HEK293 (cell line): ENCODE measurements at regions not wholly inside any gene's neighbourhood (a gene's known extent, or its start where the extent isn't known, plus 50 kb on each side); places are given as distances from the start of the nearest gene placed in this dataset.

Experiments used
- AEBP2 ChIP-seq: fragments of 450-650 bp; formaldehyde crosslinking; IDR thresholded peaks from 2 replicates; pipeline ENCODE4 v1.5.1; 2016; ENCODE audit warnings: missing biosample characterization, missing genetic modification characterization, borderline replicate concordance
- REST ChIP-seq: fragments of 450-650 bp; formaldehyde crosslinking; IDR thresholded peaks from 2 replicates; pipeline ENCODE4 v1.5.1; 2016; ENCODE audit warnings: missing biosample characterization, missing genetic modification characterization
- TCF7L2 ChIP-seq: IDR thresholded peaks from 2 replicates; pipeline ENCODE4 v1.6.1; 2011; ENCODE audit warnings: low read depth, mild to moderate bottlenecking, inconsistent platforms, low read length, moderate library complexity, borderline replicate concordance
- TRIM28 ChIP-seq: IDR thresholded peaks from 2 replicates; pipeline ENCODE4 v1.6.1; 2011; ENCODE audit warnings: low read length, control low read depth, borderline replicate concordance
- YY1 ChIP-seq: fragments of 450-650 bp; formaldehyde crosslinking; IDR thresholded peaks from 2 replicates; pipeline ENCODE4 v1.5.1; 2018; ENCODE audit warnings: missing biosample characterization, missing genetic modification characterization
- ZNF274 ChIP-seq, 2 experiments: fragments of 200-500 bp in 1 of 2; fragments of 450-650 bp in 1 of 2; sonication (Bioruptor generic) in 1 of 2; formaldehyde crosslinking in 1 of 2; IDR thresholded peaks; 2 replicates each; pipeline versions ENCODE4 v1.5.1 to v1.6.1; 2014 to 2016; ENCODE audit warnings: borderline replicate concordance in 1 of 2, inconsistent platforms in 1 of 2, low read length in 1 of 2, missing biosample characterization in 1 of 2, missing genetic modification characterization in 1 of 2
- ZNF514 ChIP-seq: fragments of 450-650 bp; formaldehyde crosslinking; IDR thresholded peaks from 2 replicates; pipeline ENCODE4 v1.5.1; 2016; ENCODE audit warnings: missing biosample characterization, missing genetic modification characterization
- ZNF658 ChIP-seq: fragments of 450-650 bp; formaldehyde crosslinking; IDR thresholded peaks from 2 replicates; pipeline ENCODE4; 2016; ENCODE audit warnings: missing biosample characterization, missing genetic modification characterization
- ZNF660 ChIP-seq: fragments of 450-650 bp; IDR thresholded peaks from 2 replicates; pipeline ENCODE4 v1.5.1; 2018; ENCODE audit warnings: missing biosample characterization, mild to moderate bottlenecking, missing genetic modification characterization
- TF ChIP-seq, protein P1 (sequence below): fragments of 450-650 bp; formaldehyde crosslinking; IDR thresholded peaks from 2 replicates; pipeline ENCODE4 v1.5.1; 2016; ENCODE audit warnings: missing biosample characterization, missing genetic modification characterization
- TF ChIP-seq, protein P2 (sequence below): fragments of 450-650 bp; formaldehyde crosslinking; IDR thresholded peaks from 2 replicates; pipeline ENCODE4 v1.5.1; 2016; ENCODE audit warnings: missing biosample characterization, missing genetic modification characterization

DNA sequence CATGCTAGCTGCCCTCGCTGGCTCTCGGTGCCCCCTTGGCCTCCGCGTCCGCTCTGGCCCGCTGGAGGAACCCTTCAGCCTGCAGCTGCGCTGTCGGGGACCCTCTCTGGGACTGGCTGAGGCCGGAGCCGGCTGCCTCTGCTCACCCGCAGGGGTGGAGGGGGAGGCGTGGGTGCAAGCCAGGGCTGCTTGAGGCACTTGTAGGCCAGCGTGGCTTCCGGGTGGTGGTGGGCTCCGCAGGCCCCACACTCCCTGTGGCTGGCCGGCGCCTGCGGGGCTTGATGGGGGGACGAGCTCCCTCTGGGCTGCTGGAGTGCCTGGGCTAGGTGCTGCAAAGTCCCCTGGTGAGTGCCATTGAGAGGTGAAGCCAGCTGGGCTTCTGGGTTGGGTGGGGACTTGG lies 429.6 kb downstream of the LRRC70 start:
- TF ChIP-seq ZNF514 (tag by site-specific recombination) (no peak), TCF7L2 (no peak), AEBP2 (tag by site-specific recombination) (no peak), ZNF274 (IDR thresholded peaks at IDR 0.05; ENCODE audit: low read length) (no peak), ZNF274 (tag by site-specific recombination; IDR thresholded peaks at IDR 0.05; ENCODE audit: borderline replicate concordance) (no peak), TRIM28 (no peak), YY1 (tag by site-specific recombination) (no peak), ZNF660 (tag by site-specific recombination) (no peak), REST (no peak), ZNF658 (tag by site-specific recombination) (no peak)
- TF ChIP-seq, protein P1, sequence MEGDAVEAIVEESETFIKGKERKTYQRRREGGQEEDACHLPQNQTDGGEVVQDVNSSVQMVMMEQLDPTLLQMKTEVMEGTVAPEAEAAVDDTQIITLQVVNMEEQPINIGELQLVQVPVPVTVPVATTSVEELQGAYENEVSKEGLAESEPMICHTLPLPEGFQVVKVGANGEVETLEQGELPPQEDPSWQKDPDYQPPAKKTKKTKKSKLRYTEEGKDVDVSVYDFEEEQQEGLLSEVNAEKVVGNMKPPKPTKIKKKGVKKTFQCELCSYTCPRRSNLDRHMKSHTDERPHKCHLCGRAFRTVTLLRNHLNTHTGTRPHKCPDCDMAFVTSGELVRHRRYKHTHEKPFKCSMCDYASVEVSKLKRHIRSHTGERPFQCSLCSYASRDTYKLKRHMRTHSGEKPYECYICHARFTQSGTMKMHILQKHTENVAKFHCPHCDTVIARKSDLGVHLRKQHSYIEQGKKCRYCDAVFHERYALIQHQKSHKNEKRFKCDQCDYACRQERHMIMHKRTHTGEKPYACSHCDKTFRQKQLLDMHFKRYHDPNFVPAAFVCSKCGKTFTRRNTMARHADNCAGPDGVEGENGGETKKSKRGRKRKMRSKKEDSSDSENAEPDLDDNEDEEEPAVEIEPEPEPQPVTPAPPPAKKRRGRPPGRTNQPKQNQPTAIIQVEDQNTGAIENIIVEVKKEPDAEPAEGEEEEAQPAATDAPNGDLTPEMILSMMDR (tag by site-specific recombination), result no peak
- TF ChIP-seq, protein P2, sequence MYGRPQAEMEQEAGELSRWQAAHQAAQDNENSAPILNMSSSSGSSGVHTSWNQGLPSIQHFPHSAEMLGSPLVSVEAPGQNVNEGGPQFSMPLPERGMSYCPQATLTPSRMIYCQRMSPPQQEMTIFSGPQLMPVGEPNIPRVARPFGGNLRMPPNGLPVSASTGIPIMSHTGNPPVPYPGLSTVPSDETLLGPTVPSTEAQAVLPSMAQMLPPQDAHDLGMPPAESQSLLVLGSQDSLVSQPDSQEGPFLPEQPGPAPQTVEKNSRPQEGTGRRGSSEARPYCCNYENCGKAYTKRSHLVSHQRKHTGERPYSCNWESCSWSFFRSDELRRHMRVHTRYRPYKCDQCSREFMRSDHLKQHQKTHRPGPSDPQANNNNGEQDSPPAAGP (tag by site-specific recombination), result no peak
